AML-193 (cell line): ENCODE measurements at regions not wholly inside any gene's neighbourhood (a gene's known extent, or its start where the extent isn't known, plus 50 kb on each side); places are given as distances from the start of the nearest gene placed in this dataset.
A peak's percentile ranks its signal among the peaks of the same experiment; 100 is the strongest.
"Not testable (repeated sequence)": the region's sequence is repeated elsewhere in the genome, so short reads cannot be mapped to it uniquely, and the experiment has no call there.

Experiments used
- DNase-seq, 2 experiments: peaks; one replicate each; lab custom pipeline; 2025; lab: John Stamatoyannopoulos, UW

- DNase-seq = no peak
Observed at GRCh38 chr4:23956601-23957364, 66.9 kb upstream of the PPARGC1A start.

GRCh38 chr4:23952258-23952657 lies 62.4 kb upstream of the PPARGC1A start:
- DNase-seq = no peak

GRCh38 chr4:23947826-23948225 lies 58.0 kb upstream of the PPARGC1A start:
- no peak for DNase-seq

- no peak for DNase-seq
Observed at GRCh38 chr4:23946299-23946698, 56.5 kb upstream of the PPARGC1A start.

GRCh38 chr4:23945451-23946017 lies 55.7 kb upstream of the PPARGC1A start:
- DNase-seq = peak; percentile 30 to 44

- DNase-seq = not testable (repeated sequence)
Observed at GRCh38 chr4:23944556-23944955, 54.7 kb upstream of the PPARGC1A start.

GRCh38 chr4:23943478-23943877 lies 53.6 kb upstream of the PPARGC1A start:
- DNase-seq = no peak

- no peak for DNase-seq
Observed at GRCh38 chr4:23942471-23942870, 52.6 kb upstream of the PPARGC1A start.
